CD14-positive monocyte (primary cell): ENCODE measurements at regions not wholly inside any gene's neighbourhood (a gene's known extent, or its start where the extent isn't known, plus 50 kb on each side); places are given as distances from the start of the nearest gene placed in this dataset.
"Not testable (repeated sequence)": the region's sequence is repeated elsewhere in the genome, so short reads cannot be mapped to it uniquely, and the experiment has no call there.

ENCODE experiments used
- DNase-seq, 3 donors: peaks; one replicate each; pipeline ENCODE4 v3.0.0-alpha.2; 2011 to 2022
- H2AFZ ChIP-seq: 2 replicates; pipeline ENCODE4 v1.6.0; 2012; ENCODE audit warnings: mild to moderate bottlenecking, low read depth, low read length, inconsistent platforms; ENCODE audit not compliant: insufficient read depth, poor library complexity, severe bottlenecking
- H3K27ac ChIP-seq, 2 donors: 1 replicate in 1 of 2; 2 replicates in 1 of 2; pipeline ENCODE4 v1.5.1; 2012 to 2013; ENCODE audit warnings: low read length in 2 of 2, control low read depth in 1 of 2, inconsistent platforms in 1 of 2, low read depth in 1 of 2, mild to moderate bottlenecking in 1 of 2
- H3K27me3 ChIP-seq, 2 donors: one replicate each; pipeline versions ENCODE4 v1.6.0 to v1.6.1; 2011 to 2013; ENCODE audit warnings: low read length in 2 of 2; ENCODE audit not compliant: control insufficient read depth in 2 of 2, insufficient read depth in 2 of 2
- H3K36me3 ChIP-seq, 2 donors: replicated peaks in 1 of 2; 1 replicate in 1 of 2; 2 replicates in 1 of 2; pipeline versions ENCODE4 v1.5.1 to v1.6.1; 2012 to 2013; ENCODE audit warnings: low read length in 2 of 2, control low read depth in 1 of 2, inconsistent platforms in 1 of 2, mild to moderate bottlenecking in 1 of 2; ENCODE audit not compliant: insufficient read depth in 2 of 2, control insufficient read depth in 1 of 2
- H3K4me1 ChIP-seq, 2 donors: 1 replicate in 1 of 2; 2 replicates in 1 of 2; pipeline versions ENCODE4 v1.5.1 to v1.6.1; 2012 to 2013; ENCODE audit warnings: low read length in 2 of 2, control low read depth in 1 of 2, inconsistent platforms in 1 of 2, mild to moderate bottlenecking in 1 of 2, moderate library complexity in 1 of 2; ENCODE audit not compliant: insufficient read depth in 2 of 2, control insufficient read depth in 1 of 2
- H3K4me2 ChIP-seq: replicated peaks from 2 replicates; pipeline ENCODE3; 2012; ENCODE audit warnings: low read length, moderate library complexity, mild to moderate bottlenecking; ENCODE audit not compliant: poor library complexity, severe bottlenecking; ENCODE audit errors: extremely low read depth
- H3K4me3 ChIP-seq, 3 experiments: fragments of 200-600 bp in 1 of 3; sonication (generic) in 1 of 3; replicated peaks in 1 of 3; 1 replicate in 2 of 3; 2 replicates in 1 of 3; pipeline ENCODE4 v1.5.1; 2011 to 2013; ENCODE audit warnings: low read length in 3 of 3, mild to moderate bottlenecking in 3 of 3, control low read depth in 2 of 3, low read depth in 2 of 3, inconsistent platforms in 1 of 3, moderate library complexity in 1 of 3
- H3K79me2 ChIP-seq: 2 replicates; pipeline ENCODE4 v1.6.0; 2012; ENCODE audit warnings: mild to moderate bottlenecking, control low read depth, inconsistent platforms, low read length, moderate library complexity; ENCODE audit not compliant: insufficient read depth
- H3K9ac ChIP-seq: 2 replicates; pipeline ENCODE4 v1.6.0; 2017; ENCODE audit warnings: low read length, mild to moderate bottlenecking; ENCODE audit not compliant: insufficient read depth, poor library complexity, severe bottlenecking
- H3K9me3 ChIP-seq, 2 donors: replicated peaks in 1 of 2; 1 replicate in 1 of 2; 2 replicates in 1 of 2; pipeline versions ENCODE4 v1.5.1 to v1.6.1; 2012 to 2013; ENCODE audit warnings: low read length in 2 of 2, control low read depth in 1 of 2; ENCODE audit not compliant: control insufficient read depth in 1 of 2, insufficient read depth in 1 of 2
- H4K20me1 ChIP-seq: 2 replicates; pipeline ENCODE4 v1.6.0; 2012; ENCODE audit warnings: mild to moderate bottlenecking, low read length, control low read depth, moderate library complexity; ENCODE audit not compliant: insufficient read depth
- H3K27ac Mint-ChIP-seq, 7 donors: one replicate each; pipeline ENCODE4 v1.8.0; 2020; ENCODE audit warnings: mild to moderate bottlenecking in 7 of 7, mixed read lengths in 7 of 7, moderate library complexity in 6 of 7, inconsistent platforms in 2 of 7
- H3K27me3 Mint-ChIP-seq, 3 donors: one replicate each; pipeline ENCODE4 v1.8.0; 2021 to 2022; ENCODE audit warnings: low read depth in 3 of 3, mild to moderate bottlenecking in 3 of 3, mixed read lengths in 3 of 3, moderate library complexity in 3 of 3, inconsistent platforms in 1 of 3
- H3K36me3 Mint-ChIP-seq, 2 donors: one replicate each; pipeline ENCODE4 v1.8.0; 2020; ENCODE audit warnings: mixed read lengths in 2 of 2, inconsistent platforms in 1 of 2, mild to moderate bottlenecking in 1 of 2
- H3K4me1 Mint-ChIP-seq: one replicate; pipeline ENCODE4 v1.8.0; 2020; ENCODE audit warnings: mild to moderate bottlenecking, mixed read lengths
- H3K4me3 Mint-ChIP-seq, 2 donors: one replicate each; pipeline ENCODE4 v1.8.0; 2020; ENCODE audit warnings: mild to moderate bottlenecking in 2 of 2, mixed read lengths in 2 of 2, moderate library complexity in 1 of 2
- H3K9me3 Mint-ChIP-seq, 7 donors: one replicate each; pipeline ENCODE4 v1.8.0; 2020 to 2022; ENCODE audit warnings: mixed read lengths in 7 of 7, mild to moderate bottlenecking in 6 of 7, moderate library complexity in 6 of 7, inconsistent platforms in 2 of 7
- CTCF ChIP-seq: fragments of 200-600 bp; IDR thresholded peaks from one replicate; pipeline ENCODE4 v1.8.0; 2022; ENCODE audit warnings: antibody characterized with exemption, mild to moderate bottlenecking
- WGBS: methylation state at CpG from one replicate; pipeline ENCODE4 v1.1.5; 2013; ENCODE audit warnings: missing lambda C conversion rate; ENCODE audit not compliant: insufficient coverage; 5-methylcytosine and 5-hydroxymethylcytosine counted together
- intact Hi-C, 2 donors: fragments of 100-400 bp; cut with micrococcal nuclease; formaldehyde crosslinking; loops; one replicate each; pipeline versions ENCODE4 v1.15.0 to v1.15.1; 2023

- Mint-ChIP-seq H3K4me3 (no peak overlapping the region), H3K36me3 (no peaks in the 10 kb centered on the region), H3K4me1 (no peaks in the 10 kb centered on the region), H3K27me3 (peaks cover 0 to 1% (median 0%) of the 10 kb centered on the region in 3 donors), H3K27ac (no peak overlapping the region), H3K9me3 (peaks cover 0 to 13% (median 6%) of the 10 kb centered on the region in 7 donors)
- Histone ChIP-seq H3K36me3 (no peaks in the 10 kb centered on the region), H2AFZ (no peak overlapping the region), H3K4me1 (no peaks in the 10 kb centered on the region), H3K79me2 (no peaks in the 10 kb centered on the region), H3K9me3 (no peaks in the 10 kb centered on the region), H3K9ac (no peak overlapping the region), H3K4me2 (no peak overlapping the region), H4K20me1 (no peaks in the 10 kb centered on the region), H3K27ac (no peak overlapping the region), H3K27me3 (no peaks in the 10 kb centered on the region), H3K4me3 (no peak overlapping the region)
- DNase-seq: no peak
- intact Hi-C loops: no loop called here
- no peak for TF ChIP-seq CTCF
These were observed 445.9 kb downstream of the DSC3 start for GRCh38 chr18:30596635-30597034.

- H3K27ac Mint-ChIP-seq: peak overlapping the region in 1 of 7 donors; percentile 53
- no peak for TF ChIP-seq CTCF
- H4K20me1 ChIP-seq: no peaks in the 10 kb centered on the region
- H3K36me3 Mint-ChIP-seq: no peaks in the 10 kb centered on the region
- no CpG with 5 or more reads among the region's 1 CpG for WGBS
- H3K9me3 ChIP-seq: no peaks in the 10 kb centered on the region
- H3K4me2 ChIP-seq: no peak overlapping the region
- no peaks in the 10 kb centered on the region for H3K4me1 ChIP-seq
- DNase-seq: no peak
- no peak overlapping the region for H3K27ac ChIP-seq
- intact Hi-C loops: no loop called here
- H3K27me3 Mint-ChIP-seq: peaks cover 0 to 1% (median 0%) of the 10 kb centered on the region in 3 donors
- H3K9me3 Mint-ChIP-seq: peaks cover 0 to 13% (median 6%) of the 10 kb centered on the region in 7 donors
- no peak overlapping the region for H3K4me3 ChIP-seq
- H3K27me3 ChIP-seq: no peaks in the 10 kb centered on the region
- no peaks in the 10 kb centered on the region for H3K36me3 ChIP-seq
- no peak overlapping the region for H3K4me3 Mint-ChIP-seq
- H3K79me2 ChIP-seq: no peaks in the 10 kb centered on the region
- H2AFZ ChIP-seq: no peak overlapping the region
- no peak overlapping the region for H3K9ac ChIP-seq
- H3K4me1 Mint-ChIP-seq: no peaks in the 10 kb centered on the region
These were observed 446.6 kb downstream of the DSC3 start for GRCh38 chr18:30595942-30596341.

GRCh38 chr18:30594911-30595310 is 447.6 kb downstream of the DSC3 start:
- not testable (repeated sequence) for H3K27me3 Mint-ChIP-seq, H3K4me1 Mint-ChIP-seq
- 96% methylated on average over 11 of the region's 18 CpGs for WGBS

More at GRCh38 chr18:30594911-30595310, 447.6 kb downstream of the DSC3 start:
- H3K4me1 ChIP-seq, H3K9ac ChIP-seq, H3K4me3 Mint-ChIP-seq, H4K20me1 ChIP-seq, H3K9me3 ChIP-seq, H3K36me3 Mint-ChIP-seq, H3K4me3 ChIP-seq, H3K27ac ChIP-seq, intact Hi-C loops, H3K36me3 ChIP-seq, H2AFZ ChIP-seq, H3K4me2 ChIP-seq, H3K27me3 ChIP-seq, DNase-seq, H3K27ac Mint-ChIP-seq, H3K79me2 ChIP-seq: not testable (repeated sequence)
- peaks cover 0 to 13% (median 6%) of the 10 kb centered on the region in 7 donors for H3K9me3 Mint-ChIP-seq
